GM12892 (cell line): ENCODE measurements at regions not wholly inside any gene's neighbourhood (a gene's known extent, or its start where the extent isn't known, plus 50 kb on each side); places are given as distances from the start of the nearest gene placed in this dataset.

ENCODE experiments used
- POLR2A ChIP-seq: IDR thresholded peaks from 2 replicates; pipeline ENCODE4 v1.6.1; 2011; ENCODE audit warnings: low read depth, low read length, control low read depth
- POLR2AphosphoS5 ChIP-seq: IDR thresholded peaks from 2 replicates; pipeline ENCODE4 v1.6.1; 2011; ENCODE audit warnings: low read depth, low read length, control low read depth

GRCh38 chr2:147543056-147543455, 301.8 kb upstream of the ACVR2A start:
- TF ChIP-seq POLR2A, result no peak
- TF ChIP-seq POLR2AphosphoS5, result no peak
